Keratinocyte (primary cell): ENCODE measurements at regions not wholly inside any gene's neighbourhood (a gene's known extent, or its start where the extent isn't known, plus 50 kb on each side); places are given as distances from the start of the nearest gene placed in this dataset.

Experiments
- DNase-seq: peaks from one replicate; pipeline ENCODE4 v3.0.0-alpha.2; 2011; ENCODE audit warnings: low read depth, missing footprints, low spot score
- FAIRE-seq: peaks from 2 replicates; lab custom pipeline; 2011; peaks lifted over from hg19 to GRCh38; lab: Jason Lieb, UNC
- H2AFZ ChIP-seq: 2 replicates; pipeline ENCODE4 v1.6.0; 2012; ENCODE audit warnings: low read length, control low read depth, inconsistent platforms; ENCODE audit not compliant: control insufficient read depth
- H3K27ac ChIP-seq: 2 replicates; pipeline ENCODE4 v1.5.1; 2011; ENCODE audit warnings: low read length; ENCODE audit not compliant: control insufficient read depth, insufficient read depth
- H3K27me3 ChIP-seq: 3 replicates; pipeline ENCODE4 v1.6.0; 2011; ENCODE audit warnings: low read length; ENCODE audit not compliant: control insufficient read depth, insufficient read depth; ENCODE audit errors: extremely low read depth
- H3K36me3 ChIP-seq, 2 experiments: 2 replicates in 1 of 2; 3 replicates in 1 of 2; pipeline ENCODE4 v1.5.1; 2011; ENCODE audit warnings: low read length in 2 of 2, mild to moderate bottlenecking in 1 of 2; ENCODE audit not compliant: control insufficient read depth in 2 of 2, insufficient read depth in 2 of 2; ENCODE audit errors: extremely low read depth in 1 of 2
- H3K4me1 ChIP-seq: 3 replicates; pipeline ENCODE4 v1.5.1; 2011; ENCODE audit warnings: low read length; ENCODE audit not compliant: control insufficient read depth, insufficient read depth; ENCODE audit errors: extremely low read depth
- H3K4me2 ChIP-seq: 3 replicates; pipeline ENCODE4 v1.6.0; 2011; ENCODE audit warnings: low read depth, low read length; ENCODE audit not compliant: control insufficient read depth, insufficient read depth; ENCODE audit errors: extremely low read depth
- H3K4me3 ChIP-seq, 3 experiments: fragments of 200-600 bp in 1 of 3; sonication (generic) in 1 of 3; 2 replicates in 2 of 3; 3 replicates in 1 of 3; pipeline ENCODE4 v1.5.1; 2011 to 2016; ENCODE audit warnings: low read length in 3 of 3, mild to moderate bottlenecking in 3 of 3, control low read depth in 2 of 3, inconsistent platforms in 1 of 3, low read depth in 1 of 3, mixed read lengths in 1 of 3, mixed run types in 1 of 3, moderate library complexity in 1 of 3; ENCODE audit not compliant: control insufficient read depth in 2 of 3, insufficient read depth in 2 of 3; ENCODE audit errors: extremely low read depth in 1 of 3
- H3K79me2 ChIP-seq: 2 replicates; pipeline ENCODE4 v1.6.0; 2012; ENCODE audit warnings: low read length; ENCODE audit not compliant: control insufficient read depth, insufficient read depth
- H3K9ac ChIP-seq: 3 replicates; pipeline ENCODE4 v1.6.0; 2011; ENCODE audit warnings: low read length; ENCODE audit not compliant: control insufficient read depth, insufficient read depth; ENCODE audit errors: extremely low read depth
- H3K9me1 ChIP-seq: 3 replicates; pipeline ENCODE4 v1.6.0; 2011; ENCODE audit warnings: low read length; ENCODE audit not compliant: control insufficient read depth, insufficient read depth; ENCODE audit errors: extremely low read depth
- H3K9me3 ChIP-seq: 2 replicates; pipeline ENCODE4 v1.5.1; 2012; ENCODE audit warnings: low read depth, low read length; ENCODE audit not compliant: control insufficient read depth
- H4K20me1 ChIP-seq: 3 replicates; pipeline ENCODE4 v1.6.0; 2011; ENCODE audit warnings: low read length; ENCODE audit not compliant: control insufficient read depth, insufficient read depth; ENCODE audit errors: extremely low read depth
- CTCF ChIP-seq, 3 experiments: IDR thresholded peaks in 1 of 3; conservative IDR thresholded peaks in 1 of 3; optimal IDR thresholded peaks in 1 of 3; 2 replicates in 2 of 3; 3 replicates in 1 of 3; pipeline versions ENCODE3 to v1.5.1; 2011; ENCODE audit warnings: low read length in 3 of 3, mild to moderate bottlenecking in 3 of 3, moderate library complexity in 2 of 3, control low read depth in 1 of 3, inconsistent platforms in 1 of 3; ENCODE audit not compliant: insufficient read depth in 2 of 3; ENCODE audit errors: extremely low read depth in 1 of 3
- EZH2 ChIP-seq: IDR thresholded peaks from one replicate; pipeline ENCODE4 v1.6.1; 2012; ENCODE audit warnings: inconsistent platforms, mild to moderate bottlenecking, low read length, moderate library complexity
- dilution Hi-C: fragments of 300-500 bp; cut with MboI; formaldehyde crosslinking; loops from one replicate; pipeline ENCODE4 v1.7.0; 2020; ENCODE audit warnings: low sequenced_read_pairs; ENCODE audit not compliant: extremely low pct_ligation_motif_present

GRCh38 chr5:98585661-98586310 lies 187.7 kb upstream of the RGMB start:
- Histone ChIP-seq H3K36me3 (no peaks in the 10 kb centered on the region), H2AFZ (no peak overlapping the region), H3K4me1 (no peaks in the 10 kb centered on the region), H3K4me2 (no peak overlapping the region), H4K20me1 (no peaks in the 10 kb centered on the region), H3K79me2 (no peaks in the 10 kb centered on the region), H3K4me3 (no peak overlapping the region), H3K27me3 (no peaks in the 10 kb centered on the region), H3K9ac (no peak overlapping the region), H3K9me1 (no peaks in the 10 kb centered on the region), H3K9me3 (no peaks in the 10 kb centered on the region), H3K27ac (no peak overlapping the region)
- dilution Hi-C loops: no loop called here
- FAIRE-seq (no peak), DNase-seq (no peak)
- TF ChIP-seq CTCF (optimal IDR thresholded peaks at IDR 0.05 in 1 of 3, IDR thresholded peaks at IDR 0.05 in 1 of 3, conservative IDR thresholded peaks at IDR 0.05 in 1 of 3; ENCODE audit: extremely low read depth in 1 of 3, insufficient read depth in 2 of 3, low read length in 3 of 3) (no peak), EZH2 (no peak)

GRCh38 chr5:98586581-98586980 lies 186.9 kb upstream of the RGMB start:
- FAIRE-seq: no peak

More at GRCh38 chr5:98586581-98586980, 186.9 kb upstream of the RGMB start:
- Histone ChIP-seq H3K9me1 (no peaks in the 10 kb centered on the region), H3K79me2 (no peaks in the 10 kb centered on the region), H3K9ac (no peak overlapping the region), H3K4me3 (no peak overlapping the region), H3K9me3 (no peaks in the 10 kb centered on the region), H3K27ac (no peak overlapping the region), H3K27me3 (no peaks in the 10 kb centered on the region), H3K36me3 (no peaks in the 10 kb centered on the region), H2AFZ (no peak overlapping the region), H4K20me1 (no peaks in the 10 kb centered on the region), H3K4me2 (no peak overlapping the region), H3K4me1 (no peaks in the 10 kb centered on the region)
- no peak for DNase-seq
- dilution Hi-C loops: no loop called here
- TF ChIP-seq CTCF (optimal IDR thresholded peaks at IDR 0.05 in 1 of 3, IDR thresholded peaks at IDR 0.05 in 1 of 3, conservative IDR thresholded peaks at IDR 0.05 in 1 of 3; ENCODE audit: extremely low read depth in 1 of 3, insufficient read depth in 2 of 3, low read length in 3 of 3) (no peak), EZH2 (no peak)
